ENCODE measurements at regions not wholly inside any gene's neighbourhood (a gene's known extent, or its start where the extent isn't known, plus 50 kb on each side); places are given as distances from the start of the nearest gene placed in this dataset.

DNA sequence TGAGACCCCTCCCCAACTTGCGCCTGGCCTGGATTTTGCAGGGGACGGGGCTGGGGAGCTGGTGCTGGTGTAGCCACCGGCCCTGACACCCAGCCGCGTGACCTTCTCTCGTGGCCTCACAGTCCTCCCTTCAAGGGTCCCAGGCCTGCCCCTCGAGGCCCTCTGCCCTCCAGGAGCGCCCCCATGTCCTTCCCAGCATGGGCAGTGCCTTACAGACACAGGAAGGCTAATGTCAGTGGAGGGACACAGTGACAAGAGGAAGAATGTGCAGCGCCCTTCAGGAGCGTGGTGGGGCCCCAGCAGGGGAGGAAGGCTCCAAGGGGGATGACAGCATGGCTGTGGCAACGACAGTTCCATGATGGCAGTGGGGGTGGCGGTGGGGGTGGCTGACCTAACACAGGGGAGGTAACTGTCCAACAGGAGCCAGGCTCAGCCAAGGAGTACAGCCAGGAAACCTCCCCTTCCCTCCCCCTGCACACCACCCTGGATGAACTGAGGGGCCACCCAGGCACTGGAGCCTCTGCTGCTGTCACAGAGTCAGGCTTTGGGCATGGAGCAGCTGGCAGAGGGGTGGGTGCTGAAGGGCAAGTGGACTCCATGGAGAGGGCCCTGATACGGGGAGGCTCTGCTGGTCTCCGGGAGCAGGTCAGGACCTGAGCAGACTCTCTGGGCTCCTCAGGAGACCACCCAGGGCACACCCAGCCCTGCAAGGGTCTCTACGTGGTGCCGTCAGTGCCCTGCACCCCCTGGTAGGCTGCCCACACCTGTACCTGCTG, 76.0 kb upstream of the RET start:
- H3K4me3 ChIP-seq = no peak overlapping the region
- no peak for DNase-seq
- H3K4me1 ChIP-seq = no peaks in the 10 kb centered on the region
- no peaks in the 10 kb centered on the region for H3K36me3 ChIP-seq (ENCODE audit: low read depth, missing control alignments)
- no peaks in the 10 kb centered on the region for H3K27me3 ChIP-seq
- 87 to 90% methylated on average over 7 to 15 of the region's 16 CpGs for WGBS, 2 donors
- intact Hi-C loops (cut with DNase I; ENCODE audit: low total_unique reads) = no loop called here
- no peak overlapping the region for H3K27ac ChIP-seq
- no peaks in the 10 kb centered on the region for H3K9me3 ChIP-seq
- TF ChIP-seq, protein P1, sequence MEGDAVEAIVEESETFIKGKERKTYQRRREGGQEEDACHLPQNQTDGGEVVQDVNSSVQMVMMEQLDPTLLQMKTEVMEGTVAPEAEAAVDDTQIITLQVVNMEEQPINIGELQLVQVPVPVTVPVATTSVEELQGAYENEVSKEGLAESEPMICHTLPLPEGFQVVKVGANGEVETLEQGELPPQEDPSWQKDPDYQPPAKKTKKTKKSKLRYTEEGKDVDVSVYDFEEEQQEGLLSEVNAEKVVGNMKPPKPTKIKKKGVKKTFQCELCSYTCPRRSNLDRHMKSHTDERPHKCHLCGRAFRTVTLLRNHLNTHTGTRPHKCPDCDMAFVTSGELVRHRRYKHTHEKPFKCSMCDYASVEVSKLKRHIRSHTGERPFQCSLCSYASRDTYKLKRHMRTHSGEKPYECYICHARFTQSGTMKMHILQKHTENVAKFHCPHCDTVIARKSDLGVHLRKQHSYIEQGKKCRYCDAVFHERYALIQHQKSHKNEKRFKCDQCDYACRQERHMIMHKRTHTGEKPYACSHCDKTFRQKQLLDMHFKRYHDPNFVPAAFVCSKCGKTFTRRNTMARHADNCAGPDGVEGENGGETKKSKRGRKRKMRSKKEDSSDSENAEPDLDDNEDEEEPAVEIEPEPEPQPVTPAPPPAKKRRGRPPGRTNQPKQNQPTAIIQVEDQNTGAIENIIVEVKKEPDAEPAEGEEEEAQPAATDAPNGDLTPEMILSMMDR (IDR thresholded peaks at IDR 0.05) = no peak
- TF ChIP-seq POLR2A (IDR thresholded peaks at IDR 0.05) = no peak

DNA sequence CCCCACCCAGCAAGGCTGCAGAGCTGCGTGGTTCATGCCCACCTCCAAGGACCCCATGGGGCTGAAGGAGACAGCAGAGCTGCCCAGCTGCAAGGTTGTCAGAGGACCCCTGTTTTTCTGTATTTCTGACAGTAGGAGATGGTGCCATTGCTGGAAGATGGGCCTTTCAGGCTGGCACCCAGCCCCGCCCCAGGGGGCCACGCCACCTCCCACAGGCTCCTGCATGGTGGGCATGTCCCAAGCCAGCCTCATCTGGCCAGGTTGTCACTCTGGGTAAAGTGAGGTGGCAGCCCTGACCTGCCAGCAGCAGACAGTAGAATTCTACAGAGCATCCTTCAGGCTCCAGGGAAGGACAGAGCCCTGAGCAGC, 75.5 kb upstream of the RET start:
- TF ChIP-seq, protein P1 (IDR thresholded peaks at IDR 0.05) = no peak
- TF ChIP-seq POLR2A (IDR thresholded peaks at IDR 0.05) = no peak
- H3K27me3 ChIP-seq = no peaks in the 10 kb centered on the region
- no peaks in the 10 kb centered on the region for H3K36me3 ChIP-seq (ENCODE audit: low read depth, missing control alignments)
- no peak overlapping the region for H3K27ac ChIP-seq
- no peaks in the 10 kb centered on the region for H3K9me3 ChIP-seq
- no peaks in the 10 kb centered on the region for H3K4me1 ChIP-seq
- WGBS, 2 donors = 90 to 94% methylated on average over 3 of the region's 3 CpGs
- H3K4me3 ChIP-seq = no peak overlapping the region
- intact Hi-C loops (cut with DNase I; ENCODE audit: low total_unique reads) = no loop called here
- no peak for DNase-seq

DNA sequence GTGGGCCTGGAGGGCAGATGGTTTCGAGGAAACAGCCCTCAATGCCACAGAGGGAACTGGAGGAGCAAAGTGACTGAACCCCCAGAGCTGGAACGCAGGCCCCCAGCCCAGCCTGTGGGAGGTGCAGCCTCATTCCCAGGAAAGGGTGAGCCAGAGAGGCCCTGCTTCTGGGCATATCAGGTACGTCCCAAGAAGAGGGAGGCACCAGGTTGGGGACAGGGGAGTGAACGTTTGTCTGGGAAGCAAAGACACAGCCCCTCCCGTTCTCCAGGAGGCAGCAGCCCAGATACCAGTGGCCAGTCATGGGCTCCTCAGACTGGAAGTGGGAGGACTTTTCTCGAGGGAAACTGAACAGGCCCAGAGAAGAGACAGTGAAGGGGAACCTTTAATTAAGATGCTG, 74.3 kb upstream of the RET start:
- H3K27ac ChIP-seq = no peak overlapping the region
- no peak for TF ChIP-seq POLR2A (IDR thresholded peaks at IDR 0.05)
- TF ChIP-seq, protein P1 (IDR thresholded peaks at IDR 0.05) = no peak
- intact Hi-C loops (cut with DNase I; ENCODE audit: low total_unique reads) = no loop called here
- 65 to 71% methylated on average over 6 of the region's 6 CpGs for WGBS, 2 donors
- no peak for DNase-seq
- H3K4me3 ChIP-seq = no peak overlapping the region
- no peaks in the 10 kb centered on the region for H3K36me3 ChIP-seq (ENCODE audit: low read depth, missing control alignments)
- H3K9me3 ChIP-seq = no peaks in the 10 kb centered on the region
- H3K27me3 ChIP-seq = no peaks in the 10 kb centered on the region
- no peaks in the 10 kb centered on the region for H3K4me1 ChIP-seq

DNA sequence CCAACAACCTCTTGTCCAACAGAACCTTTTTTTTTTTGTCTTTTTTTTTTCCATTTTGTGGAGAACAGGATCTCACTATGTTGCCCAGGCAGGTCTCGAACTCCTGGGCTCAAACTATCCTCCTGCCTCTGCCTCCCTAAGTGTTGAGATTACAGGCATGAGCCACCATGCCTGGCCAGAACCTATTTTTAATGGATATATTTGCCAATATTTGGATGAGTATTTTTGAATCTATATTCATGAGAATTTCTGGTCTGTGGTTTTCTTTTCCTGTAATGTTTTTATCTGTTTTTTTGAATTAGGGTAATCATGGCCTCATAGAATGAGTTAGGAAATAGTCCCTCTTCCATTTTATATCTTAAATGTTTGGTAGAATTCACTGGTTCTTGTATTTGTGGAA, 70.4 kb upstream of the RET start:
- Histone ChIP-seq H3K27ac (no peak overlapping the region), H3K9me3 (no peaks in the 10 kb centered on the region)
- DNase-seq = no peak

More for the DNA sequence above, 70.4 kb upstream of the RET start:
- Histone ChIP-seq H3K4me3 (no peak overlapping the region), H3K36me3 (ENCODE audit: low read depth, missing control alignments) (no peaks in the 10 kb centered on the region), H3K4me1 (no peaks in the 10 kb centered on the region), H3K27me3 (no peaks in the 10 kb centered on the region)
- TF ChIP-seq, protein P1 (IDR thresholded peaks at IDR 0.05) = no peak
- no peak for TF ChIP-seq POLR2A (IDR thresholded peaks at IDR 0.05)
- 91% methylated on average over 1 of the region's 1 CpG for WGBS, 2 donors
- intact Hi-C loops (cut with DNase I; ENCODE audit: low total_unique reads) = no loop called here

All from testis (tissue), 2 donors.